Right ventricle myocardium inferior (tissue), 1 donor: ENCODE measurements at regions not wholly inside any gene's neighbourhood (a gene's known extent, or its start where the extent isn't known, plus 50 kb on each side); places are given as distances from the start of the nearest gene placed in this dataset.
A peak's percentile ranks its signal among the peaks of the same experiment; 100 is the strongest.
"Not testable (repeated sequence)": the region's sequence is repeated elsewhere in the genome, so short reads cannot be mapped to it uniquely, and the experiment has no call there.

Source experiments
- ATAC-seq: fragments of 200-7000 bp; cut with Tn5 transposase; one replicate; pipeline ENCODE4 v1.9.1; 2020; ENCODE audit warnings: mild to moderate bottlenecking, moderate library complexity
- DNase-seq: peaks from one replicate; pipeline ENCODE4 v3.0.0; 2021; ENCODE audit errors: missing footprints
- intact Hi-C: fragments of 100-400 bp; cut with DNase I; formaldehyde crosslinking; loops from one replicate; pipeline ENCODE4 v1.11.0; 2022
- donor health status: DM: no; HTN: yes; CAD: no; lungs with severe emphysema.

GRCh38 chr5:39648848-39649227 lies 224.1 kb upstream of the DAB2 start:
- DNase-seq (no peak), ATAC-seq (no peak)
- intact Hi-C loops: no loop called here

DNA sequence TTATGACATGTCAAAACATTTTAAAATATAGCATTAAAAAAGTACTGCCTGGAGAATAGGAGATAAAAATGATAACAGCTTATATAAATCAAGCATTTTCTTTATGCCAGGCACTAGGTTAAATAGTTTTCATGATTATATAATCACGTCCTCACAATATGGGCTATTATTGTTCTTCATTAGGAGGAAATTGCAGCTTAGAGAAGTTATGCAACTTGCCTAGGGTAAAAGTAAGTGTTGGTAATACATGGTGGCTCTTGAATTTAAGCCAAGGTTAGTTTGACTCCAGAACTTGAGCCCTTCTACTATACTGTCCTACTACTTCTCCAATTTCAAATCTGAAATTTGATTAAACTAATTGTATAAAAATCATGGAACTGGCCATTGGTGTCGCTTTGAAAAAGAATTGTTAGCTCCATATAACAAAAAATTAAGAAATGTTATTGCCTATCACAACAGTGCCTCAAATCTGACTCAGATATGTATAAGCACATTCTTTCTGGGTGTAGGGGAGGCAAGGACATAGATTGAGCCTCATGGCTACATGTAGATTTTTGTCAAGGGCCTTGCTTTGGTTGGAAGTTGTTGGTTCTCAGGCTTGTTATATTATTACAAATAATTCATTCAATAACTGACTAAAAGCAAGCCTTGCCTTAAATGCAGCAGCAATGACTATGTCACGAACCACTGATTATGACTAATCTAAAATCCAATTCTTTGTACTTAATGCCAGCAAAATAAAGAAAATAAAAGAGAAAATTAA lies 223.5 kb upstream of the DAB2 start:
- no peak for DNase-seq
- intact Hi-C loops: no loop called here
- ATAC-seq: no peak

- DNase-seq (no peak), ATAC-seq (no peak)
- intact Hi-C loops: no loop called here
Observed at GRCh38 chr5:39640552-39640951, 215.8 kb upstream of the DAB2 start.

GRCh38 chr5:39639618-39640089 lies 214.9 kb upstream of the DAB2 start:
- no peak for DNase-seq
- ATAC-seq: no peak
- intact Hi-C loops: no loop called here

DNA sequence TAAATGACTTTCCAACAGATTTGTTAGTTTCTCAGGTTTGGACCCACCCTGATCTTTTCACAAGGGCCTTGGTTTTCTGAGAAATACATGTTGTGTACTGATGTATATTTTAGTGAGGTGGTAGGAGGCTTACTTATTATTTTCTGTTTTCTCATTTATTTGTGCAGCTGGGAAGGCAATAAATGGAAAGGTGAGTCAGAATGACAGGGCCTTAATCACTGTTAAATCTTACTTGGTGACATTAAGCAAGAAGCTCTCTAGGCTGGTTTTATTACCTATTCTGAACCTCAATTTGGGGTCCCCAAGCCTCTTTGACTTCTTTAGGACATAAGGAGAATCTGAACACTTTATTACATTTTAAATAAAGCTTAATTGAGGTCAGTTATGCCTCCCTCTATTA lies 214.0 kb upstream of the DAB2 start:
- DNase-seq (no peak), ATAC-seq (no peak)
- intact Hi-C loops: no loop called here

DNA sequence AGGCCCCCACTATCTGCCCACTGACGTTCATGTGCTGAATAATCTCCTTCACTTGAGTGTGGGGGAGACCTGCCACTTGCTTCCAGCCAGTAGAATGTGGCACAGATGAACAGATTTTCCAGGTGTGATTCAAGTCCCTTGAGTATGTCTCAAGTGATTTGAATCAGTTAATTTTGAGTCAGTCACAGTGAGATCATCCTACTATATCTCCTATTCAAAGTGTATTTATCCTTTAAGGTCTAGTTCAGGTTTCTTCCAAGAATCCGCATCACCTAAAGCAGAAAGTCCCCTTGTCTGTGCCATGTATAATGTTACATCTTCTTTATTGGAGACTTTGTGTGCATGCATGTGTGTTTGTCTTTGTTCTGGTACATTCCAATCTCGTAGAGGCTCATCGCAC lies 208.3 kb upstream of the DAB2 start:
- no peak for ATAC-seq
- intact Hi-C loops: no loop called here
- no peak for DNase-seq

- intact Hi-C loops: no loop called here
- DNase-seq (no peak), ATAC-seq (no peak)
Observed at GRCh38 chr5:39631958-39632357, 207.2 kb upstream of the DAB2 start.

DNA sequence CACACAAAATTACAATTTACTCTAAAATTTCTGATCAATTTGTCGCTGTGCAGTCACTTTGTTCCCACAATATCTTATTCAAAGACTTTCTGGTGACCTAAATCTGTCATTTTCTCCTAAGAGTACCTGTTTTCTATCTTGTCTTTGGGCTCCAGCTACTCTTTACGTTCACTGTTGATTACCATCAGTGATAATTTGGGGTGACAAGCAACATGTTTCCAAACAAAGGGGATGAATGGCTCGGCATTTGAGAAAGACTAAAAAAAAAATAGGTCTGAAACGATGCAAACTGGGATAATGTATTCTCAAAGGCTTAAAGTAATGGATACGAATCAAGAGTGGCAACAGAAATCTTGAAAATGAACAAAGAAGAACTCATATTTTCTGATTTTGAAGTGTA lies 205.2 kb upstream of the DAB2 start:
- intact Hi-C loops: no loop called here
- DNase-seq (no peak), ATAC-seq (no peak)

DNA sequence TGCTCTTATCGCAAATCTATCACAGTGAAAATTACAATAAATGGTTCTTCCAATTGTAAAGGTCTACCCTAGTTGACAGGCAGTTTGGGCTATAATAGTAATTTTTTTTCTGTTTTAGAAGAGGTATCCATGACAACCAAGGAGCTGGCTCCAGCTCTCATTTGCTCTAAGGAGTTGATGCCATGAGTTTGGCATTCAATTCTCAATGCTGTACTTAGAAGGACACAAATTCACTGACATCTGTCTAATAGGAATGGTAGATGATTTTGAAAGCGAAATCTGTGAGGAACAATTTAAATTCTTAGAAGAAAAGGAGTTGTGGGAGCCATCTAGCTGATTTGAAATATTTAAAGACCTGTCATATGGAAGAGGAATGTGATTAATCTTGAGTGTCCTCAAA lies 203.6 kb upstream of the DAB2 start:
- DNase-seq (no peak), ATAC-seq (no peak)
- intact Hi-C loops: no loop called here

GRCh38 chr5:39624890-39625289 lies 200.1 kb upstream of the DAB2 start:
- intact Hi-C loops: no loop called here
- DNase-seq (no peak), ATAC-seq (no peak)

GRCh38 chr5:39624268-39624886 lies 199.6 kb upstream of the DAB2 start:
- ATAC-seq (no peak), DNase-seq (no peak)
- intact Hi-C loops: no loop called here

GRCh38 chr5:39623291-39623865 lies 198.6 kb upstream of the DAB2 start:
- ATAC-seq (no peak), DNase-seq (no peak)
- intact Hi-C loops: no loop called here

DNA sequence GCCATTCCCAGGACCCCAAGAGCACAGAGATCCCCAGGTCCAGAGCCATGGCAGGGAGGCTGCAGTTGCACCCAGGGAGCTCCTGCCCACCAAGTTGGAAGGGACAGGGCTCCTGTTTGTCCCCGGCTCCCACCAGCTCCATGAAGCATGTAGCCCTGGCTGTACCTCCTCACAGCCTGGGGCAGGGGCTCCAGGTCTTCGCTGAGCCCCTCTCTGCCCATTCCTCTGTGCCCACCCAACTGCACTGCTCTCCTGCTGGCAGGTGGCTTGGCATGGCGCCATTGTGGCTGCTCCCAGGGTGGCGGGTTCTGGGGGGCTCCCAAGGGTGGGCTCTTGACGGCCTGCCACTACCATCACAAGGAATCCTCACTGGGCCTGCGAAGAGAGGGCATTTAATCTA lies 197.5 kb upstream of the DAB2 start:
- intact Hi-C loops: no loop called here
- DNase-seq (no peak), ATAC-seq (no peak)

DNA sequence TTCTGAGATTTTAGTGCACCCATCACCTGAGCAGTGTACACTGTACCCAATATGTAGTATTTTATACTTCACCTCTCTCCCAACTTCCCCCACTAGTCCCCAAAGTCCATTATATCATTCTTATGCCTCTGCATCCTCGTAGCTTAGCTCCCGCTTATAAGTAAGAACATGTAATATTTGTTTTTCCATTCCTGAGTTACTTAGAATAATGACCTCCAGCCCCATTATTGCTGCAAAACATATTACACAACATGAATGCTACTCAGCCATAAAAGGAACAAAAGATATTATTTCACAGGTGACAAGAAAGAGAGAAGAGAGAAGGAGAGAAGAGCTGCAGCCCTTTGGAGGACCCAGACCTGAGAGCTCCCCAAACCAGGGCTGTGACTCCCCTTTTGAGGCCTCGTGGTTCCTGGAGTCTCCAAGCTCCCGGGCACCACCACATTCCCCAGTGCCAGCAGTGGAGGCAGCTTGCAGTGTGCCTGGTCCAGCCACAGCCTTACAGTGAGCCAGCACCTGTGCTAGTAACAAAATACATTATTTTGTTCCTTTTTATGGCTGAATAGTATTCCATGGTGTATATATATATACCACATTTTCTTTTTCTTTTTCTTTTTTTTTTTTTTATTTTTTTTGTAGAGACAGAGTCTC lies 194.5 kb upstream of the DAB2 start:
- intact Hi-C loops: no loop called here
- DNase-seq (no peak), ATAC-seq (no peak)

DNA sequence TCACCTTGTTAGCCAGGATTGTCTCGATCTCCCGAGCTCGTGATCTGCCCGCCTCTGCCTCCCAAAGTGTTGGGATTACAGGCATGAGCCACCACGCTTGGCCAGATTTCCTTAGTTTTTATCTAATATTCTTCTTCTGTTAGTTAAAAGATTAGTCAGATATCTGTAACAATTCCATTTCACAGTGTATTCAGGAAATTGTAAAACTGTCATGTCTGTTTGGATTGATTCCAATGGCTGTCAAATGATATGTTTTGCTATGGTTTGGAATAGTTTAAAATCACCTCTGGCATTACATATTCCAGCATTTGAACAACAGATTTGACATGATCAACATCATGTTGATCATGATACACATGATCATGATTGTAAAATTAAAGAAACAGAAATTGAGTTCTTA lies 193.6 kb upstream of the DAB2 start:
- ATAC-seq (no peak), DNase-seq (no peak)
- intact Hi-C loops: no loop called here

GRCh38 chr5:39616131-39616530 lies 191.4 kb upstream of the DAB2 start:
- DNase-seq (no peak), ATAC-seq (no peak)
- intact Hi-C loops: no loop called here

DNA sequence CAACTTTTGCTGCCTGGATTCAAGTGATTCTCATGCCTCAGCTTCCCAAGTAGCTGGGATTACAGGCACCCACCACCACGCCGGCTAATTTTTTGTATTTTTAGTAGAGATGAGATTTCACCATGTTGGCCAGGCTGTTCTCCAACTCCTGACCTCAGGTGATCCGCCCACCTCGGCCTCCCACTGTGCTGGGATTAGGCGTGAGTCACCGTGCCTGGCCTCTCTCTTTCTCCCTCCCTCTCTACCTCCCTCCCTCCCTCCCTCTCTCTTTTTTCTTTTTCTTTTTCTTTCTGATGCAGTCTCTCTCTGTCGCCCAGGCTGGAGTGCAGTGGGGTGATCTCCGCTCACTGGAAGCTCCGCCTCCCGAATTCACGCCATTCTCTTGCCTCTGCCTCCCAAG lies 186.3 kb upstream of the DAB2 start:
- intact Hi-C loops, DNase-seq, ATAC-seq: not testable (repeated sequence)

DNA sequence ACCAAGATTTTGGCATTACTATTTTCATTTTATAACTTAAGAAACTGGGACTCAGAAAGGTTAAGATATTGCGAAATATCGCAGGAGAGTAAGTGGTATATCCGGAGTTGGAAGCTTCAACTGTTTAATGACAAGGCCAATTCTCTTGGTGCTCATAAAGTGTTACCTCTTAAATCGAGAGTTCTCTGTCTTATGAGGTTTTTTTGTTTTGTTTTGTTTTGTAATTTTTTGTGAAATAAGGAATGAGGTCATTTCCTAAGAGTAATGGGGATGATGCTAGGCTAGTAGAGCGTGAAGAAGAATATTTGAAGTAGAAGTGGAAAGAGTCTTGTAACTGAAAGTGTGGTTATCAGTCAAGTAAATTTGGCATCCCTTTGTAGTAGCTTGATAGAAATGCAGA lies 183.2 kb upstream of the DAB2 start:
- no peak for DNase-seq
- intact Hi-C loops: no loop called here
- ATAC-seq: peak; percentile 87

DNA sequence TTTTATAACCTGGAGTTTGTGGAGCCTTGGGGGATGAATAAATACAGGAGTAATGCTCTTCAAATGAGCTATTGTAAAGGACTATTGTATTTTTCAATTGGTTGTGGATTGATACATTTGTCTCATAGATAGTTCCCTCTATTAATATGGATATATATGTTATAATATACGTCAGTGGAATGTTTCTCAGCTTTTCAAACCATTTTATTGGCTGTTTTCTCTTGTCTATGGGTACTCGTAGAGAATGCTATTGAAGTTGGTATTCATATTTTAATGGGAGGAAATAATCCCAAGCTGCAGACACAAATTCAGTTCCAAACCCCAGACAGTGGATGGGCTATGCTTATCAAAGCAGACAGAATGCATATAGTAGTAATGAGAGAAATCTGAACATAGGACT lies 181.8 kb upstream of the DAB2 start:
- intact Hi-C loops: no loop called here
- ATAC-seq (no peak), DNase-seq (no peak)
